Stimulated activated CD4-positive, alpha-beta T cell treated with anti-CD3 and anti-CD28 coated beads, Interleukin-4, amount 100 ng/mL, for 48 hours (primary cell): ENCODE measurements at regions not wholly inside any gene's neighbourhood (a gene's known extent, or its start where the extent isn't known, plus 50 kb on each side); places are given as distances from the start of the nearest gene placed in this dataset.
"Not testable (repeated sequence)": the region's sequence is repeated elsewhere in the genome, so short reads cannot be mapped to it uniquely, and the experiment has no call there.

Experiments used
- DNase-seq, 2 donors: peaks; one replicate each; pipeline ENCODE4 v3.0.0-alpha.2; 2020; ENCODE audit warnings: low read depth in 2 of 2

DNA sequence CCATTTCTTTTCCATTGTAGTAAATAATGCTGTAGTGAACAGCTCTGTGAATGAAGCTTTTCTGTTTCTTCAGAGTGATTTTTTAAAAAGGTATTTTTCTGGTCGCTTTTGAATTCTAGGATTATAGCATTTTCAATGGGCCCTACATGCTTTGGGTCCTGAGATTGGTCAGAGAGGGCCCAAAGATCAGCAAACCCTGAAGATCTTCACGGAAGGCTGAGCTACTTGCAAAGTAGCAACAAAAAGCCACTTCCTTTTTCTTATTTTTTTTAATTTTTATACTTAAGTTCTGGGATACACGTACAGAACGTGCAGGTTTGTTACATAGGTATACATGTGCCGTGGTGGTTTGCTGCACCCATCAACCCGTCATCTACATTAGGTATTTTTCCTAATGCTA, 200.5 kb downstream of the FAT3 start:
- no peak for DNase-seq

GRCh38 chr11:92432515-92432914, 207.9 kb downstream of the FAT3 start:
- no peak for DNase-seq

DNA sequence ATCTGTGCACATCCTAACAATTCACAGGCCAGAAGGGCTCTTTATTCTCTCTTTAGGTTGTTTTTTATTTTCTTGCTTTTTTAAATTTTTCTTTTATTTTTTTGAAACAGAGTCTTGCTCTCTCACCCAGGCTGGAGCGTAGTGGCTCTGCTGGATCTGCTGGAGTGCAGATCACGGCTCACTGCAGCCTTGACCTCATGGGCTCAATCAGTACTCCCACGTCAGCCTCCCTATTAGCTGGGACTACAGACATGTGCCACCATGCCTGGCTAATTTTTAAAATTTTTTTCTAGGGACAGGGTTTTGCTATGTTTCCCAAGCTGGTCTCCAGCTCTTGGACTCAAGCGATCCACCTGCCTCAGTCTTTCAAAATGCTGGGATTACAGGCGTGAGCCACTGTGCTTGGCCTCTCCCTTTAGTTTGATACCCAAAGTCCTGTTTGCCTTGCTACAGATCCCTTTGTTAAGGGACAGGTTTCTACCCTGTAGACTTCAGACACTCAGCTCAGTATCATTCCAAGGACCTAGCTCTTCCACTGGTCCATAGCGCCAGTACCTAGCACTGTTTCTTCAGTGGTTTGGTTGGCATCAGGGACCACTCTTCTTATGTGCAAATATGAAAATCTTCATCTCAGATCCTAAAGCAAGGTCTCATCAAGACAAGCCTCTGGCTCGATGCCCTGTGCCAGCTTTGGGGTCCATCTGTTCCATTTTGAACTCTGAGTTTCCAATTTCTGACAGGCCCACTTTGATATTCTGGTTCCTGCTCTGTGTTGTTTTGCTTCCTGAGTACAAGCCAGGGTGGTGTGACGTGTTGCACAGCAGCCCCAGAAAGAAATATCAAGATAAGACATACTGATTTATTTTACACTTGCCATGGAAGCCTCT, 211.7 kb downstream of the FAT3 start:
- DNase-seq = no peak

DNA sequence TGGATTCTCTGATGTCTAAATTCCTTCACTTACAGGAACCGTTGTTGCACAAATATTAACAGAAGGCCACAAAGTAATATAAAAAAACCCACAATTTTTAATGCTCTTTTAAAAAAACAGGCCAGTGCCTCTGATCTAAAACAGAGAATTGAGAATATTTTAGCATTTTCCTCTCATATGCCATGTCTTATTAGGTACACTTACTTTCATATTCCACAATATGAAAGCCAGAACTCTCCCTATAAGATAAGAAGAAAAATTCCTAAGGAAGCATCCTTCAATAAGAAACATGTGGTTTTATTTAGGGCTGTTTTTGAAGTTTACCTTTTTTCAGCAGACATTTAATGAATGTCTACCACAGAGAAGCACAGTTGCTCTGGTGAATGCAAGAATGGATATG, 214.5 kb downstream of the FAT3 start:
- no peak for DNase-seq

DNA sequence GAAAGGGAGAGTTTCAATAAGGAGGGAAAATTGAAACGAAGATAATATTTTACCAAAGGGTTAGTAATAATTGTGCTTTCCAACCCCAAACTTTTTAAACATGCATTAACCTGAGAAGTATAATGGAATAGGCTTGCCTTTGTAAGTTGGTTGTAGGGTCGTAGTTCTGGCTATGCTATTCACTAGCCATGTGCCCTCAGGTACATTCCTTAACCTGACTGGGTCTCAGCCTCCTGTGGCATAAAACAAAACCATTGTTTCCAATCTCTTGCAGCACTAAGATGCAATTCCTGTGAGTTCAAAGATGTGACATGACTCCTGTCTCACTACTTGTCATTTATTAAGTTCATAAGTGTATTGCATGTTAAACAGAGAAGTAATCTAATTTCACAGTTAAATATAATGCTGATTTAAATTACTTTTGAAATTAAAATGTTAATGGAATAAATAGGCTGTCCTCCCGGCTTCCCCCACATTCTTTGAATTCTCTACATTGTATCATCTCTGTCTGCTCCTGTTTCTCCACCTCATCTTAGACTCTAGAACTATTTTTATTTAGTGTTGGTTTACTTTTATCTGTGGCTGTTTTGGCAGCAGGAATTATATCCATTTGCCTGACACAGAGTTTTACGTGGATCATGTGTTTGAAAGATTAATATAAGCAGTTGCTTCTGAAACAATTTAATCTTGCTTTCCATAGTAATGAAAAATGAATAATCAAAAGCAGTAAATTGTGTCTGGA, 216.3 kb downstream of the FAT3 start:
- DNase-seq = no peak

DNA sequence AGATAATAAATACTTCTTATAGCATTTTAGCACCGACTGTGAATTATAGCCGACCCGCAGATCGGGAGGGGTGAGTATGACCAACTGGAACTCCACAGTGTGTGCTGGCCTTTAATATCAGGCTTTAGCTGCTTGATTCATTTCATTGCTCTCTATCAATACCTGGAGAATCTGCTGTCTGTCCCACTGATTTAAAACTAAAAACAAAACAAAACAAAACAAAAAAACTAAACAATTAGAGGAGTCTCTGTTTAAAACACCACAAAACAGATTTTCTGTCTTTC, 216.8 kb downstream of the FAT3 start:
- no peak for DNase-seq

DNA sequence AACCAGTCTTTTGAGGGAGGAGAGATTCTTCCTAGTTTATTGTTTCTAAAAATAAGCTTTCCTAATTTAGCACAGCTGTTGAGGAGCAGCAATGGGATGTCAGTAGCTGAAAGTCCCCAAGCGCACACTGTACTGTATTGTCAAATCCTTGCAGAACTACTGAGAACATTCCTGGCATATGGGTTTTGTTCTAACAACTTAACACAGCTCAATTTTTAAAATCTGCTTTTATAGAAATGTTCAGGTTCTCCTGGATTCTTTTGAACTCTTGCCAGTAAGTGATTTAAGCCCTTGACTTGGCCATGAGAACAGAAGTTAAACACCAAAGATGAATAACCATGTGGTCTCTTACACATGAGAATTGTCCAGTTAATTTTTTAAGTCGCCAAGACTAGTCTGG, 218.6 kb downstream of the FAT3 start:
- DNase-seq = no peak

DNA sequence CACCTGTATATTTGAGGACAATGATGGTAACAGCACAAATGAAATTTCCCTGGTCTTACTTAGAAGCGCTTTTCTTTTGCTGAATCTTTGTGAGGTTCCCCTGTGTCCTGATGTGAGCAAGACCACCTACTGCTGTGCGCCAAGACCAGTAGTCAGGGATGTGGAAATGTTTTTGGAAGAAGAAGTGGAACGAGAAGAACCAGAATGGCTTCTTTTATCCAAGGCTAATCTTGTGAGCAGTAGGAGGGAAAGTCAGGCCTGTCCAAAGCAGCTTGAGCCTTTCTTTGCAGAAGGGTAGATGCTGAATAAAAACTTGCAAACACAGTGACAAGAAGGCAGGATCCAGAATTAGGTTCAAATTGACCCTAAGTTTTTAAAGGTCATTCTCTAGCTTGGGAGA, 223.0 kb downstream of the FAT3 start:
- DNase-seq = no peak

GRCh38 chr11:92449222-92449621, 224.6 kb downstream of the FAT3 start:
- DNase-seq = no peak

DNA sequence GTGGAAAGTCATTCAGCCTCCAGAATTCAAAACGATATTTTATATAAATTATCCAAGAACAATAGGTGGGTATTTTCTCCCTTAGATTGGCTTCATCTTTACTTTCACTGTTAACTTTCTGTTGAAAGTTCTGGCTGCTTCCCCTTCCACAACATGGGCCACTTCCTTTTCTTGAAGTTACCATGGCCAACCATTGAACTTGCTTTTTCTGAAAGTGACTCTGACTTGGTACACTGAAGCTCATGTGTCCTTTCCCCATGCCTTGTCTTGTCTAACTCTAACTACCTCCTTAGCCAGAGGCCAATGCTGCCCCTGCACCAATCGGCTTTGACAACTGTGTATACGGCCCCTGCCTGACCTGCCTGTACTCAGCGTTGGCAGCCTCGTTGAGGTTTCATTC, 225.2 kb downstream of the FAT3 start:
- no peak for DNase-seq

DNA sequence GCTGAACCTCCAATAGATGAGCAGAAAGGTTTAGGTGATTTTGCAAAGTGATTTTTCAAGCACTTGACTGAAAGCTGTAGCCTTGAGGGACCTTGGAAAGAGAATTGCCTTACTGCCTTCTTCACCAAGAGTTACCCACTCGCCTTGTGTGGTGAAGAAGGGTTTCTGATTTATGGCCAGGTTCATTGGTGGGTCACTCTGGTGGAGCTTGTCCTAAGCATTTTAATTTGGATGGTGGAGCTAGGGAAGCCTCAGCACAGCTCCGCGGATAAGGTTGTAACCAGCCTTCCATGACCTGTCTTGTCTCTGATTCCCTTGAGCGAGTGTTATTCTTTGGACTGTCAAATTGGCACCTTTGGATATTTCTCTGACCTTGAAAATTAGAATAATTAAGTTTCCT, 226.4 kb downstream of the FAT3 start:
- DNase-seq = no peak

DNA sequence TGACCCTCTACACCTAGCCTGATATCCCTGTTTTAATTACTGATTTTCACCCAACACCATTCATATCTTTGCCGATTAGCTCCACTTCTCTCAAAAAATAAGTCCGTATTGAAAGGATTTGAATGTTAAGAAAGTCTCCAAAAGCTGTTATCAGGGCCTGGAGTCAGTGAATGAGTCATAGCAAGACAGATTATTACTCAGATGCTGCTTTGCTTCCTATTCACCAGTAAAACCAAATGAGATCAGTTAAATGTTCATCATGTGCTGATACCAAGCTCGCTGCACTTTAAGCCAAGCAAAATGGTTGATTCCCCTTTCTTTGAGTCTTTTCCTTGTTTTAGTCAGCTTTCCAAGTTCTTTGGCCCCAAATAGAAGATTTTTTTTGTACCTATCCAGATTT, 228.4 kb downstream of the FAT3 start:
- no peak for DNase-seq

- DNase-seq = no peak
Measured at GRCh38 chr11:92455210-92455790, 230.7 kb downstream of the FAT3 start.

DNA sequence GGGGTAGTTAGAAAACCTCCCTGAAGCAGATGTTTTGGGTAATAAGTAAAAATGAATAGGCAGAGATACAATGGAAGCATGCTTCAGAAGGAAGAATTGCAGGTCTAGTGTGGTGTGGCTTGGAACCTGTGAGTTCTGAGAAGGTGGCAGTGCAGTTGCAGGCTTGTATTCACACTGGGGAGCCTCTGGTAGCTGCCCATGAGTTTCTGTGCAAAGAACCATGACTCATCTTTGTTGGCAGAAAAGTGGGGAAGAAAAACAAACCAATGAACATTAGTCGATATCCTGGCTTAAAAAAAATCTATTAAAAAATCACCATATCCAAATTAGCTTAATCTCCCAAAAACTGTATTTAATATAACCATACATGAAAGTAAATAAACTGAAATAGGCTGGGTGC, 232.6 kb downstream of the FAT3 start:
- no peak for DNase-seq

- DNase-seq = no peak
Measured at GRCh38 chr11:92458486-92458885, 233.9 kb downstream of the FAT3 start.

DNA sequence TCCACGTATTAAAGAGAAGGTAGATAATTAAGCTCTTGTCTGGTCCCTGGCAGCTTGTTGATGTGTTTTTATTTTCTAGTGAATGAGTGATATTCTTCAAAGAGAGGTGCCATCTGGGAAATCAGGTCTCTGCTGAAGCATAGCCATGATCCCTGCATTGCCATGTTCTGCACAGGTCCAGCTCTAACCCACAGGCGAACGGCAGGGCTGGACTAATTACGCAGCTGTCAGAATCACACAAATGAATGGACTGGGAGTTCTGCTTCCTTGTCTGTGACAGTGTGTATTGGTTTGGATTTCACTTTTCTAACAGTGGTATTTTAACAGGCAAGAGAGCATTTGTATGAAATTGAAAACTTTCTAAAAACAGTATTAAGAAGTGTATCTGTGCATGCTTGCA, 235.6 kb downstream of the FAT3 start:
- no peak for DNase-seq

DNA sequence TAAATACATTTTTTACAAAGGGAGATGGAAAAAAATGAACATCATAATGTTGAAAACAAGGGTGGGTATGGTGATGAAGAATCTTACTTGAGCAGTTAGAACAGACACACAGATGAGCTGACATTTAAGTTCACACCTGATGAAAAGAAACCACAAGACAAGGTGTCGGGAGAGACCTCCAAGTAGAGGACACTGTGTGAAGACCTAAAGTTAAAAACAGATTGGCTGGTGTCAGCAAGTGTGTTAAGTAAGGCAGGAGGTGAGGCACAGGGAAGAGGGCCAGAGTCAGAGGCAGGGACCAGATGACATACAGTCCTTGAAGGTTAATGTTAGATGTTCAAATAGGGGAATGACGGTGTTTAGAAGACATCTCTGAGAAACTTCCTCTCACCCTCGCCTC, 236.8 kb downstream of the FAT3 start:
- no peak for DNase-seq

GRCh38 chr11:92462821-92463220, 238.2 kb downstream of the FAT3 start:
- no peak for DNase-seq

GRCh38 chr11:92464822-92465221, 240.2 kb downstream of the FAT3 start:
- no peak for DNase-seq

- not testable (repeated sequence) for DNase-seq
Measured at GRCh38 chr11:92465410-92465809, 240.8 kb downstream of the FAT3 start.

- no peak for DNase-seq
Measured at GRCh38 chr11:92473736-92474135, 249.1 kb downstream of the FAT3 start.

GRCh38 chr11:92475316-92475715, 250.7 kb downstream of the FAT3 start:
- DNase-seq = no peak

GRCh38 chr11:92475819-92476218, 251.2 kb downstream of the FAT3 start:
- DNase-seq = no peak
